Large intestine (tissue), 3 donors: ENCODE measurements at regions not wholly inside any gene's neighbourhood (a gene's known extent, or its start where the extent isn't known, plus 50 kb on each side); places are given as distances from the start of the nearest gene placed in this dataset.
A peak's percentile ranks its signal among the peaks of the same experiment; 100 is the strongest.

ENCODE experiments used
- DNase-seq, 2 donors: peaks; one replicate each; pipeline versions ENCODE4 v3.0.0 to v3.0.0-alpha.2; 2013
- H3K27ac ChIP-seq: one replicate; pipeline ENCODE4 v1.5.1; 2013; ENCODE audit warnings: low read length
- H3K27me3 ChIP-seq: 2 replicates; pipeline ENCODE4 v1.6.1; 2013; ENCODE audit warnings: low read length; ENCODE audit not compliant: control insufficient read depth, insufficient read depth
- H3K36me3 ChIP-seq: 2 replicates; pipeline ENCODE4 v1.6.1; 2013; ENCODE audit warnings: low read length; ENCODE audit not compliant: control insufficient read depth, insufficient read depth
- H3K4me1 ChIP-seq: one replicate; pipeline ENCODE4 v1.6.1; 2013; ENCODE audit warnings: low read length; ENCODE audit not compliant: control insufficient read depth, insufficient read depth
- H3K4me3 ChIP-seq: one replicate; pipeline ENCODE4 v1.5.1; 2013; ENCODE audit warnings: low read length
- H3K9me3 ChIP-seq: one replicate; pipeline ENCODE4 v1.6.1; 2013; ENCODE audit warnings: mild to moderate bottlenecking, low read depth, low read length, moderate library complexity; ENCODE audit not compliant: control insufficient read depth
- WGBS: methylation state at CpG from one replicate; pipeline ENCODE4 v1.1.5; 2013; ENCODE audit warnings: low lambda C conversion rate; ENCODE audit not compliant: insufficient coverage; 5-methylcytosine and 5-hydroxymethylcytosine counted together

DNA sequence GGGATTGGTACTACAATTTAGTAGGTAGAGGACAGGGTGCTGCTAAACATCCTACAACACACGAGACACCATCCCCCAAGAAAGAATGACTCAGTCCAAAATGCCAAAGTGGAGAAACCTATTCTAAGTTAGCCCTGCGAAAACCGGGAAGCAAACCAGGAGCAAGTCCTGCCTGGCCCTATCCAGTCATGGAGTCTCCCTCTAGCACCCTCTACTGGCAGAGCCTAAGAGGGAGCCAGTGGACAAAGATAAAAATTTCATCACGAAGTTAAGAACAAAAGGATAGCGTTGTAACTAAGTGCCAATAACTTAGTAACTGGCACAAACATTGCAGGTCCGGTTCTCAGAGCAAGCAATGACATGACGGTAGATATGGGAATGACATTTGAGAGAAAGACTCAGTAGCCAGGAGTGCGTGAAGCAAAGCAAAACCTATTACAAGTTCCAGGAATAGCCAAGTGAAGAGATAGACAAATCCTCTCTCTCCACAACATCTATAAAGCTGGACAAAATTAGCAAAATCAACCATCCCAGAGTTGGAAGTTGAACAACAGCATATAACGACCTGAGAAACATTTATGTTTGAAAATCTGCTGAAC is 383.5 kb downstream of the OMA1 start:
- Histone ChIP-seq H3K4me1 (no peaks in the 10 kb centered on the region), H3K27ac (no peak overlapping the region), H3K9me3 (no peaks in the 10 kb centered on the region), H3K27me3 (no peaks in the 10 kb centered on the region), H3K4me3 (no peak overlapping the region), H3K36me3 (no peaks in the 10 kb centered on the region)
- 4% methylated on average over 3 of the region's 9 CpGs for WGBS
- peak; percentile 56 for DNase-seq

DNA sequence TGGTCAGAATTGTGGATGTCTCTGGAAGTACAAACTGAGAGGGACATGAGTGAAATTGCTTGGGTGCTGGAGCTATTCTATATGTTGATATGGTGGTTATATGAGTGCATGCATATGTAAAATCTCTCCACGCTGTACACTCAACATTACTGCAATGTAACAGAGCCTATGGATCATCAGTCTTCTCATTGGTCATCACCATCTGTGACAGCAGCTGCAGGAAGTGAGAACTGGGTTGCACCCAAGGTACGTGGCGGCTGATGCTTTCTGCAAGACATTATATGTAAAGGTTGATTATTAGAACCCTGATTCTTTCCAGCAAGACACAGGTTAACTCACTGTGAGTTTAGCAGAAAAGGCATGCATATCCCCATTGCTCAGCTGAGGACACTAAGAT is 387.1 kb downstream of the OMA1 start:
- Histone ChIP-seq H3K4me1 (no peaks in the 10 kb centered on the region), H3K9me3 (no peaks in the 10 kb centered on the region), H3K27me3 (no peaks in the 10 kb centered on the region), H3K4me3 (no peak overlapping the region), H3K36me3 (no peaks in the 10 kb centered on the region), H3K27ac (no peak overlapping the region)
- DNase-seq = no peak
- WGBS = no CpG with 5 or more reads among the region's 3 CpGs

DNA sequence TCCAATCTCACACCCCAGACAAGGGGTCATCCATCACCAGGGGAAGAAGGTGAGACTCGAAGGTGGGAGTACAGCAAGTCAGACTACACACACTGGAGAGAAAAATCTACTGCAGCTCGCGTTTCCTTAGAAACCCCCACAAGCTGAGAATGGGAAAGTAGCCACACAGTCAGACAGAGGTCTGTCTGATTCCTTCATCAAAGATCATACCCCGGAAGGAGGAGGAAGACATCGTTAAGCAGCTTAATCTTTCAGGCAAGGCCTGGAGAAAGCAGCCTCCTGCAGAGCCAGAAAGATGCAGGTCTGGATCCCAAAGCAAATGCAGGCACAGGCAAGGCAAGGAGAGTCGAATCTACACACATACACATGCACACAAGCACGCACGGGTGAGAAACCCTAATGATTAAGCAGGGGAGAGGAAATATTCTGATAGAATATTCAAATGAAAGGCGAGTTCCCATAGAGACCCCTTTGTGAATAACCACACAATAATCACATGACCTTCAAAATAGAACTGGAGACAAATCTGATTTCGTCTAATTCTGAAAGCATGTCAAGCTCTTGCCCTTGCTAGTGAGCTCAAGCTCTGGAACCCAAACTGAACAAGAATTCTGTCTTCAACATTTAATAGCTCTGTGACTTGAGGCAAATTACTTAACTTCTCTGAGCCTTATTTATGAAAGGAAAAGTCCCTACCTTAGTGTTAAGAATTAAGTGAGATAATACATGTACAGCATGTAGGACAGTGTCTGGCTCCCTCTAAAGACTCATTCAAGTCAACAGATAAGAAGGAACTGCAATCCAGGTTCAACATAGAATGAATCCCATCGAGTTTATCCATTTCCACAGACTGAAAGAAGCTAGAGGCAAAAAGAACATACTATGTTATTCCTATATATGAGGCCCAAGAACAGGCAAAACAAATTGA is 387.8 kb downstream of the OMA1 start:
- Histone ChIP-seq H3K27me3 (no peaks in the 10 kb centered on the region), H3K27ac (no peak overlapping the region), H3K36me3 (no peaks in the 10 kb centered on the region), H3K9me3 (no peaks in the 10 kb centered on the region), H3K4me3 (no peak overlapping the region), H3K4me1 (no peaks in the 10 kb centered on the region)
- 89% methylated on average over 3 of the region's 11 CpGs for WGBS
- no peak for DNase-seq

DNA sequence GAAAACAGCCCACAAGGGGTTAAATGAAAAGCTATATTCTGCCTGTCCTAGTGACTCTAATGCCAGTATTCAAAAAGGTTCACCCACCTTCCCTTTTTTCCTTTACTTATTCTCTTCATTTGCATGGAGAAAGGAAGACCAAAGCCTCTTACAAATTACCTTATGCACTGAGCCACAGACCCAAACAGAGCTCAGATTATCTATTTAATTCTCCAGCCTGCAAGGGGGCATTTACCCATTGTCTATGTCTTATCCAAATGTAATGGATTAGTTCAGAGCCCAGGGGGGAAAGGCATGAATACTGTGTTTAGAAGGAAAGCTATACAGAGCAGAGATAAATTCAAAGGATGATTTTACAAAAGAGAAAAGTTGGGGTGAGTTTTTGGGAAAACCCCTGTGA is 388.5 kb downstream of the OMA1 start:
- Histone ChIP-seq H3K4me1 (no peaks in the 10 kb centered on the region), H3K9me3 (no peaks in the 10 kb centered on the region), H3K4me3 (no peak overlapping the region), H3K36me3 (no peaks in the 10 kb centered on the region), H3K27ac (no peak overlapping the region), H3K27me3 (no peaks in the 10 kb centered on the region)
- DNase-seq = no peak

DNA sequence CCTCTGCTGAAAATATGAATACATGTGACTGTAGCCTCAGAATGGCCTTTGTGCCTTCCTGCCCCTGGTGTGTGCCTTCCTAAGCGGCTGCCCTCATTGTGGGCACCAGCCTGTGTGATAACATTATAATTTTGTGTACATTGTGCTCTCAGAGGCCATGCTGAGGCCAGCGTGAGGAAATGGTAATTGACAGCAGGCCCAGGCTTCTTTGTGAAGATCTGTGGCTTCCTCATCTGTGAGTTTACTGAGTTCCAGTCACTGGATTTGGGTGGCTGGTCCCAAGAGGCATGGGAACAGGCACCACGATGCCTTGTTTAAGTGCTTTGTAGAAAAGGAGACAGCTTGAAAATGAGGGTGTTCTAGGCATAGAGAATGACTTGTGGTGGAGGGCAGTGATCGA is 389.3 kb downstream of the OMA1 start:
- DNase-seq = peak in 1 of 2 donors; percentile 20
- H3K36me3 ChIP-seq = no peaks in the 10 kb centered on the region
- H3K27me3 ChIP-seq = no peaks in the 10 kb centered on the region
- no peak overlapping the region for H3K4me3 ChIP-seq
- H3K4me1 ChIP-seq = no peaks in the 10 kb centered on the region
- no CpG with 5 or more reads among the region's 4 CpGs for WGBS
- H3K27ac ChIP-seq = no peak overlapping the region
- H3K9me3 ChIP-seq = no peaks in the 10 kb centered on the region

DNA sequence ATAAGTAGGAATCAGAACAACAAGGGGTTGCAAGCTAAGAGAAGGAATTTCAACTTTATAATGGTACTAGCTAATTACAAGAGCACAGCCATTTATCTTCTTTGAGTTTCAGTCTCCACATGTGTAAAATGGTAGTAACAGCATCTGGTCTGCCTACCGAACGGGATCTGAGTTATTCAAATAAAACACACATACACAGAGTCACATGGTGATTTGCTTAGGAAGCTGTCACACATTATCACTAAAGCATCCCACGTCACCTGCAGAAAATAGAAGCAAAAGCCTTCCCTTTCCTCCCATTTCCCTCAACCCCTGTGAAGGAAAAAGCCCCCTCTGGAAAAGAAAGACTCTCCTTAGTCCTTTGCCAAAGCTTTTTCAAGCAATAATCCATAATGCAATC is 389.7 kb downstream of the OMA1 start:
- Histone ChIP-seq H3K9me3 (no peaks in the 10 kb centered on the region), H3K36me3 (no peaks in the 10 kb centered on the region), H3K27ac (no peak overlapping the region), H3K4me1 (no peaks in the 10 kb centered on the region), H3K4me3 (no peak overlapping the region), H3K27me3 (no peaks in the 10 kb centered on the region)
- peak in 1 of 2 donors; percentile 16 for DNase-seq
- WGBS = no CpG with 5 or more reads among the region's 3 CpGs

DNA sequence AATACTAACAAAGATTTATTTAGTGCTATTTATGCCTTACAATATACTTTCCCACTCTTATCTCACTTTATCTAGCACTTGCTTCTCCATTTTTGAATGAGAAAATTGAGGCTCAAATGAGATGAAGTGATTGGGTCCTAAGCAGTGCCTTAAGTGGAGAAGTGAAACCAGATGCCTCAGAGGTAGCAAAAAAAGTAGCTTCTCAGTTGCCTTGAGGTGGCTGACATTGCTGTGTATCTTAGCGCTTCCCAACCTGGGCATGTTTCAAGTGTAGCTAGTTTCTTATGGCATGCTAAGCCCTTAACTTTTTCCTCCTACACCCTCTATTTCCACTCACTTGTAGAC is 390.4 kb downstream of the OMA1 start:
- Histone ChIP-seq H3K9me3 (no peaks in the 10 kb centered on the region), H3K36me3 (no peaks in the 10 kb centered on the region), H3K4me3 (no peak overlapping the region), H3K27ac (no peak overlapping the region), H3K27me3 (no peaks in the 10 kb centered on the region), H3K4me1 (no peaks in the 10 kb centered on the region)
- DNase-seq = no peak
- WGBS = no CpG with 5 or more reads among the region's 1 CpG

DNA sequence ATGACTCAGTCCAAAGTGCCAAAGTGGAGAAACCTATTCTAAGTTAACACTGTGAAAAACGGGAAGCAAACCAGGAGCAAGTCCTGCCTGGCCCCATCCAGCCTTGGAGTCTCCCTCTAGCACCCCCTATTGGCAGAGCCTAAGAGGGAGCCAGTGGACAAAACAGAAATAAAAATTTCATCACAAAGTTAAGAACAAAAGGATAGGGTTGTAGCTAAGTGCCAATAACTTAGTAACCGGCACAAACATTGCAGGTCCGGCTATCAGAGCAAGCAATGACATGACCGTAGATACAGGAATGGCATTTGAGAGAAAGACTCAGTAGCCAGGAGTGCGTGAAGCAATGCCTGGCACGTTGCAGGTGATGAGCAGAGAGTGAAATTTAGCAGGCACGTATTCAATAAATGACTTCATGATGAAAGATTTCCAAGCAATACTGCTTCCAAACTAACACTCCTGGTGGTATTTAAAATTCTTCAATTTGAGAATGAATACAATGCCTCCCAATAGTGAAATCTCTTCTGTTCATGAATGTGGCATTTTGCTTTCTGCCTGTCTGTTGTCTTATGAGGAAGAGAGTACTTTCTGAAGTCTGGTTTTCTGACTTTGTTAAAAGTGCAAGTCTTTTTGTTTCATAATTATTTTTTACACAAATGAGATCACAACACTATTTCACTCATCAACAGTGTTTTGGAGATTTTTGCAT is 391.0 kb downstream of the OMA1 start:
- H3K27ac ChIP-seq = no peak overlapping the region
- no peaks in the 10 kb centered on the region for H3K9me3 ChIP-seq
- H3K27me3 ChIP-seq = no peaks in the 10 kb centered on the region
- H3K36me3 ChIP-seq = no peaks in the 10 kb centered on the region
- no peak for DNase-seq
- no peak overlapping the region for H3K4me3 ChIP-seq
- WGBS = no CpG with 5 or more reads among the region's 7 CpGs
- no peaks in the 10 kb centered on the region for H3K4me1 ChIP-seq

DNA sequence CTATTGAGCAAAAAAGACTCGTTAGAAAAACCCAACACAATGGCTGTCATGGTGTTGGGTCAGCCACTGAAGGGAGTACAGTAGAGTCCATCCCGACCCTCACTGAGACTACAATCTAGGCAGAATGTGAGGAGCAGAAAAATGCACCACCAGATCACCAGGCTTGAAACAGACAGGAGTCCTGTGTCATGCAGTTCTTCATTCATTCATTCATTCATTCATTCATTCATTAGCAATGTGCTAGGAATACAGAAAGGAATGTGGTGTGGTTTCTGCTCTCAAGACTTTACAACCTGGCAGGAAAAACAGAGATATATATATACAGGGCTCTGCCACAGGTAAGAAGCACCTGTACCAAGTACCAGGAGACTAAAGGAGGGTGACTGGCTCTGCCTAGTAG is 392.3 kb downstream of the OMA1 start:
- DNase-seq = no peak
- Histone ChIP-seq H3K36me3 (no peaks in the 10 kb centered on the region), H3K9me3 (no peaks in the 10 kb centered on the region), H3K27me3 (no peaks in the 10 kb centered on the region), H3K4me1 (no peaks in the 10 kb centered on the region), H3K4me3 (no peak overlapping the region), H3K27ac (no peak overlapping the region)
- WGBS = no CpG with 5 or more reads among the region's 2 CpGs

DNA sequence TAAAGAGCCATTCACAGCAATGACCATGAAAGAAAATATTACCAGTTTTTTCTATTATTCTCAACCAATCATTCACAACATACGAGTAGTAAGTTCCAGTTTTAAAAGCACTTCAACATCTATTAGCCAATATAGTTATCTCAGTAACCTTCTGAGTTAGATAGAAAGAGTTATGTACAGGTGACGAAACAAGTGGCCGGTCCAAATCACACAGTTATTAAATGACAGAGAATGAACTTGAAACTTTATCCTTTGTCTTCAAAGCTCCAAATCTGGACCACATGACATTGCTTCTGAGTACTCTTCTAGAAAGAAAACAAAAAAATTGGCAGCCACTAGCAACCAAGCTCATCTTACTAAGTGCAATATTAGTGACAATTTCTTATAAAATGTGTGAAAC is 393.8 kb downstream of the OMA1 start:
- Histone ChIP-seq H3K36me3 (no peaks in the 10 kb centered on the region), H3K4me1 (no peaks in the 10 kb centered on the region), H3K27me3 (no peaks in the 10 kb centered on the region), H3K4me3 (no peak overlapping the region), H3K9me3 (no peaks in the 10 kb centered on the region), H3K27ac (no peak overlapping the region)
- peak; percentile 27 to 57 for DNase-seq
- WGBS = 42% methylated on average over 2 of the region's 3 CpGs
